Gastrocnemius medialis (tissue), 4 donors: ENCODE measurements at regions not wholly inside any gene's neighbourhood (a gene's known extent, or its start where the extent isn't known, plus 50 kb on each side); places are given as distances from the start of the nearest gene placed in this dataset.

ENCODE experiments used
- ATAC-seq, 2 donors: fragments of 150-250 bp; one replicate each; pipeline ENCODE4 v1.9.1; 2016
- DNase-seq, 2 donors: peaks; one replicate each; pipeline ENCODE4 v3.0.0-alpha.2; 2019
- H3K27ac ChIP-seq, 4 donors: fragments of 200-600 bp; sonication (generic); 1 replicate in 1 of 4; 2 replicates in 3 of 4; pipeline ENCODE4 v1.5.1; 2016 to 2018; ENCODE audit warnings: mild to moderate bottlenecking in 2 of 4, moderate library complexity in 1 of 4
- H3K27me3 ChIP-seq, 3 donors: fragments of 200-600 bp; sonication (generic) in 2 of 3; 1 replicate in 1 of 3; 2 replicates in 2 of 3; pipeline versions ENCODE4 v1.5.1 to v1.6.0; 2016 to 2019; ENCODE audit warnings: mild to moderate bottlenecking in 1 of 3, moderate library complexity in 1 of 3
- H3K36me3 ChIP-seq, 2 donors: fragments of 200-600 bp; sonication (generic) in 1 of 2; one replicate each; pipeline ENCODE4 v1.5.1; 2017 to 2018
- H3K4me1 ChIP-seq, 2 donors: fragments of 200-600 bp; sonication (generic) in 1 of 2; one replicate each; pipeline ENCODE4 v1.5.1; 2016 to 2017; ENCODE audit warnings: mild to moderate bottlenecking in 2 of 2
- H3K4me3 ChIP-seq, 4 donors: fragments of 200-600 bp; sonication (generic) in 3 of 4; 1 replicate in 1 of 4; 2 replicates in 3 of 4; pipeline ENCODE4 v1.5.1; 2016 to 2019; ENCODE audit warnings: mild to moderate bottlenecking in 2 of 4
- H3K9me3 ChIP-seq, 3 donors: fragments of 200-600 bp; sonication (generic) in 2 of 3; 1 replicate in 1 of 3; 2 replicates in 2 of 3; pipeline ENCODE4 v1.5.1; 2016 to 2019
- POLR2A ChIP-seq, 2 donors: fragments of 450-650 bp; IDR thresholded peaks; one replicate each; pipeline ENCODE4 v1.6.1; 2017; ENCODE audit warnings: antibody characterized with exemption in 2 of 2, mild to moderate bottlenecking in 2 of 2, moderate library complexity in 2 of 2
- in situ Hi-C, 4 donors: fragments of 200-750 bp; cut with MboI; loops; one replicate each; pipeline versions ENCODE4 v1.15.0 to v1.8.0; 2017; ENCODE audit warnings: low sequenced_read_pairs in 4 of 4
- intact Hi-C: fragments of 100-400 bp; cut with DNase I; formaldehyde crosslinking; loops from one replicate; pipeline ENCODE4 v1.15.1; 2023; ENCODE audit warnings: low total_unique reads
- TF ChIP-seq, protein P1 (sequence below), 5 experiments: fragments of 450-650 bp in 3 of 5; fragments of 200-600 bp in 2 of 5; sonication (generic) in 2 of 5; IDR thresholded peaks in 4 of 5; conservative IDR thresholded peaks in 1 of 5; 1 replicate in 4 of 5; 2 replicates in 1 of 5; pipeline ENCODE4 v1.5.1; 2016 to 2019; ENCODE audit warnings: antibody characterized with exemption in 5 of 5, mild to moderate bottlenecking in 3 of 5, moderate library complexity in 3 of 5

DNA sequence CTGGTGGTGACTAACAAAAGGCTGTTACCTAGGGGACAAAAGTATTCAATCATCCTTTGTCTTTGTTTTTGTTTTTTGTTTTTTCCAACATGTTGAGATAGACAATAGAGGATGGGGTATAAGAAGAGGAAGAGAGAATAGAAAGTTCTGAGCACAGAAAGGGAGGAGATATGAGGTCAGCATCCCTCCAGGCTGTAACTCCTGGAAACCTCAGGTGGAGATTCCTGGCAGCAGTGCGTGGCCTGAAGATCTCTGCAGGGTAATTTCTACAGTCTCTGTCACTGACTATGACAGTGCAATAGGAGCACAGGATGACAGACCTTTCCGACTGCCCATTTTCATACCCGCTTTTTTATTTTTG is 112.1 kb downstream of the ADRB2 start:
- TF ChIP-seq POLR2A (IDR thresholded peaks at IDR 0.05), result no peak
- TF ChIP-seq, protein P1, sequence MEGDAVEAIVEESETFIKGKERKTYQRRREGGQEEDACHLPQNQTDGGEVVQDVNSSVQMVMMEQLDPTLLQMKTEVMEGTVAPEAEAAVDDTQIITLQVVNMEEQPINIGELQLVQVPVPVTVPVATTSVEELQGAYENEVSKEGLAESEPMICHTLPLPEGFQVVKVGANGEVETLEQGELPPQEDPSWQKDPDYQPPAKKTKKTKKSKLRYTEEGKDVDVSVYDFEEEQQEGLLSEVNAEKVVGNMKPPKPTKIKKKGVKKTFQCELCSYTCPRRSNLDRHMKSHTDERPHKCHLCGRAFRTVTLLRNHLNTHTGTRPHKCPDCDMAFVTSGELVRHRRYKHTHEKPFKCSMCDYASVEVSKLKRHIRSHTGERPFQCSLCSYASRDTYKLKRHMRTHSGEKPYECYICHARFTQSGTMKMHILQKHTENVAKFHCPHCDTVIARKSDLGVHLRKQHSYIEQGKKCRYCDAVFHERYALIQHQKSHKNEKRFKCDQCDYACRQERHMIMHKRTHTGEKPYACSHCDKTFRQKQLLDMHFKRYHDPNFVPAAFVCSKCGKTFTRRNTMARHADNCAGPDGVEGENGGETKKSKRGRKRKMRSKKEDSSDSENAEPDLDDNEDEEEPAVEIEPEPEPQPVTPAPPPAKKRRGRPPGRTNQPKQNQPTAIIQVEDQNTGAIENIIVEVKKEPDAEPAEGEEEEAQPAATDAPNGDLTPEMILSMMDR (IDR thresholded peaks at IDR 0.05 in 4 of 5, conservative IDR thresholded peaks at IDR 0.05 in 1 of 5), result no peak
- DNase-seq (no peak), ATAC-seq (no peak)
- Histone ChIP-seq H3K4me1 (peaks cover 22 to 46% of the 10 kb centered on the region in 2 donors), H3K27ac (peak overlapping the region in 3 of 4 donors; percentile 52 to 76 (median 66)), H3K27me3 (no peaks in the 10 kb centered on the region), H3K36me3 (no peaks in the 10 kb centered on the region), H3K9me3 (no peaks in the 10 kb centered on the region), H3K4me3 (no peak overlapping the region)
- intact Hi-C loops (no loop called here), in situ Hi-C loops (no loop called here)

DNA sequence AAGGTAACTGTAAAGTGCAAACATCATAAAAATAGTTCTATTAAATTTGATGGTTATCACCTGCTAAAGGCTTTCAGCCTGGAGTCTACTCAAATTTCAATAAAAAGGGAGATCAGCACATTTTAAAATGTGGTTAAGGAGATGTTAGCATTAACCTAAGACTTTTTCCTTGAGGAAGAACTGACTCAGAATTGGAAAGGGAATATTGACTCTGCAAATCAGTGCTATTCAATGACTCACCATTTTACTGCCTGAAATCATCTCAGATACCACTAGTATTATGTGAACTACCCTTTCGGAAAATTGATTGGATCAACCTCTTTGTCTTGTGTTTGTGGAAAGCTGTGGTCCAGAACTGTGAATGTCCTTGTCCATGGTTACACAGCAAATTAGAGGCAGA is 113.3 kb downstream of the ADRB2 start:
- intact Hi-C loops (no loop called here), in situ Hi-C loops (no loop called here)
- Histone ChIP-seq H3K27me3 (no peaks in the 10 kb centered on the region), H3K4me3 (no peak overlapping the region), H3K9me3 (no peaks in the 10 kb centered on the region), H3K36me3 (no peaks in the 10 kb centered on the region), H3K27ac (no peak overlapping the region), H3K4me1 (peaks cover 20 to 34% of the 10 kb centered on the region in 2 donors)
- TF ChIP-seq, protein P1 (IDR thresholded peaks at IDR 0.05 in 4 of 5, conservative IDR thresholded peaks at IDR 0.05 in 1 of 5), result no peak
- ATAC-seq (no peak), DNase-seq (no peak)

DNA sequence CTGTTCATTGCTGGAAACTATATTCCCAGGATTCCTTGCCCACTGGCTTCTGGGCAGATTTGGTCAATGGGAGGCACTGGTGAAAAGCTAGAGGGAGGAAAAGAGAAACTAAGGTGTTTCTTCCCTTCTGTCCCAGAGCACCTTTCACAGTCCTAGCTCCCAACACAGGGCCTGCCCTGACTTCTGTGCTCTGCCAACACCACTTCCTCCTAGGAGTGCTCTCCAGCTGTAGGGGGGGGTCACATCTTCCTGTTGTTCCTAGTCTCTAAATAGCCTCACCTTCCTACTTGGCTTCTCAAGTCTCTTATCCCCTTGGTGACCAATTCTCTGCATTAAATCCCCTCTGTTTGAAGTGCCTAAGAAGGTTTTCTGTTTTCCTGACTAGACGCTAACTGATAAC is 115.4 kb downstream of the ADRB2 start:
- no peaks in the 10 kb centered on the region for H3K9me3 ChIP-seq
- no peak for DNase-seq
- H3K27ac ChIP-seq, result no peak overlapping the region
- intact Hi-C loops, result no loop called here
- no peaks in the 10 kb centered on the region for H3K36me3 ChIP-seq
- in situ Hi-C loops, result no loop called here
- peaks cover 18 to 27% of the 10 kb centered on the region in 2 donors for H3K4me1 ChIP-seq
- H3K27me3 ChIP-seq, result no peaks in the 10 kb centered on the region
- no peak overlapping the region for H3K4me3 ChIP-seq
- no peak for TF ChIP-seq POLR2A (IDR thresholded peaks at IDR 0.05)
- no peak for ATAC-seq

DNA sequence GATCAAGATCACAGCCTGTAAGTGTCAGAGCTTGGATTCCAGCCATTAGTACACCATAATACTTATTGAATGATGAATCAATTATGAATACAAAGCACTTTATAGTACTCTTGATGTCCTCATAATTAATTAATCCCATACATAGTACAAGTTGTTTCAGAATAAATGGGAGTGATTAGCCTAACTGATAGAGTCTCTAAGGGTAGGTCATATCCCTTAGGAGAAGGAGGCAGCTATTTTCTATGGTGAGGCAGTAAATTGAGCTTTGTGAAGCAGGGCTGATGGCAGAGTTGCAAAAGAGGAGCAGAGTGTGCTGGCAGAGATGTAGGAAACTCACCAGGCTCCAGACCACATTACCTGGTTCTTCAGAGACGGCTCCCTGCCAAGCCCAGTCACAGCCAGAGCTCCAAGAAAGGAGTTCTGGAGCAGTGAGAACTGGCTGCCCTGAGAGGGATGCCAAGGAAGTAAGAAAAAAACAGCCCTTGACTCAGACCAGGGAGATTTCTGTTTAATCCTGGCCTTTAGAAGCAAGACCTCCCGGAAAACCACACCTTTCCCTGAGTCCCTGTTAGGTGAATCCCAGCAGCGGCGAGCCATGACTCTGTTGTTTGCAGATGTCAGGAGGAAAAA is 112.9 kb downstream of the SH3TC2 start:
- H3K4me1 ChIP-seq, result peaks cover 23 to 29% of the 10 kb centered on the region in 2 donors
- peak; percentile 93 to 96 for DNase-seq
- intact Hi-C loops (loop anchor here (1.0 to 2.0 kb wide), 2 partner anchors 16 to 123 kb away; partner anchors contain the start of gene ADRB2), in situ Hi-C loops (loop anchor here in 1 of 4 donors (10.0 kb wide), 1 partner anchor 125 kb away; the partner anchor contains the start of gene ADRB2)
- H3K36me3 ChIP-seq, result no peaks in the 10 kb centered on the region
- H3K9me3 ChIP-seq, result no peaks in the 10 kb centered on the region
- peak overlapping the region; percentile 94 to 98 (median 96) for H3K27ac ChIP-seq
- no peaks in the 10 kb centered on the region for H3K27me3 ChIP-seq
- TF ChIP-seq, protein P1 (IDR thresholded peaks at IDR 0.05 in 4 of 5, conservative IDR thresholded peaks at IDR 0.05 in 1 of 5), result no peak
- TF ChIP-seq POLR2A (IDR thresholded peaks at IDR 0.05), result peak in 1 of 2 donors; percentile 17
- peak overlapping the region; percentile 11 to 31 (median 15) for H3K4me3 ChIP-seq
- peak; percentile 92 to 96 for ATAC-seq

DNA sequence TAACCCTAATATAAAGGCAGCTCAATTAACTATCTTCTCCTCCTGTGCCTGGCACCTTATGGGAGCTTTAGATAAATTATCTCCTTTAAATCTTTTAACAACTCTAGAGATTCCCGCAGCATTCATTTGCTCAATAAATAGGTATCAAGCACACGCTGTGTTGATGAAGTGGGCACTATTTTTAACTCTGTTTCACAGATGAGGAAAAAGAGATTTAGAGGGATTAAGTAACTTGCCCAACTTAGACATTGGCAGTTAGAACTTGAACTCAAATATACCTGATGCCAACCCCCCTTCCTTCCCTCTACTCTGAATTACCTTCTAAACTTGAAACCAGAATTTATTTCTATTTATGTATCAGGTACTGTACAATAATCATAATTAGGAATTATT is 112.4 kb downstream of the SH3TC2 start:
- peak overlapping the region; percentile 94 to 98 (median 96) for H3K27ac ChIP-seq
- H3K36me3 ChIP-seq, result no peaks in the 10 kb centered on the region
- DNase-seq, result no peak
- peak; percentile 90 to 92 for ATAC-seq
- peaks cover 23 to 29% of the 10 kb centered on the region in 2 donors for H3K4me1 ChIP-seq
- intact Hi-C loops, result loop anchor here (1.0 to 2.0 kb wide), 2 partner anchors 16 to 124 kb away; partner anchors contain the start of gene ADRB2
- H3K27me3 ChIP-seq, result no peaks in the 10 kb centered on the region
- H3K4me3 ChIP-seq, result peak overlapping the region; percentile 11 to 31 (median 15)
- TF ChIP-seq, protein P1 (IDR thresholded peaks at IDR 0.05 in 4 of 5, conservative IDR thresholded peaks at IDR 0.05 in 1 of 5), result no peak
- TF ChIP-seq POLR2A (IDR thresholded peaks at IDR 0.05), result peak in 1 of 2 donors; percentile 1
- in situ Hi-C loops, result loop anchor here in 1 of 4 donors (10.0 kb wide), 1 partner anchor 126 kb away; the partner anchor contains the start of gene ADRB2
- H3K9me3 ChIP-seq, result no peaks in the 10 kb centered on the region
